ENCODE measurements at regions not wholly inside any gene's neighbourhood (a gene's known extent, or its start where the extent isn't known, plus 50 kb on each side); places are given as distances from the start of the nearest gene placed in this dataset.

GRCh38 chr6:44723439-44724197, 336.1 kb downstream of the CDC5L start:
- no peak for TF ChIP-seq EZH2 (IDR thresholded peaks at IDR 0.05; ENCODE audit: insufficient read depth, poor library complexity, severe bottlenecking)
- TF ChIP-seq EZH2phosphoT487 (IDR thresholded peaks at IDR 0.05; ENCODE audit: insufficient read depth, low read depth): no peak

Measured in GM23248 (cell line).